Caco-2 (cell line): ENCODE measurements at regions not wholly inside any gene's neighbourhood (a gene's known extent, or its start where the extent isn't known, plus 50 kb on each side); places are given as distances from the start of the nearest gene placed in this dataset.

Source experiments
- BruUV-seq: library from RNA; stranded (reverse); fragments of 400-500 nt; replicated peaks from 2 replicates; lab custom pipeline; 2021; lab: Mats Ljungman, UMichigan
- CTCF ChIA-PET: fragments of 300-600 bp; sonication (Branson Sonifier 250); formaldehyde crosslinking; loops from one replicate; lab custom pipeline; 2022; ENCODE audit warnings: antibody characterized with exemption; lab: Charles Lee
- POLR2A ChIA-PET: fragments of 300-600 bp; sonication (Branson Sonifier 250); formaldehyde crosslinking; loops from one replicate; lab custom pipeline; 2022; ENCODE audit warnings: antibody characterized with exemption; lab: Charles Lee
- DNase-seq, 2 experiments: peaks; one replicate each; pipeline versions ENCODE4 v3.0.0 to v3.0.0-alpha.2; 2020 to 2022
- H3K27me3 ChIP-seq: replicated peaks from 2 replicates; pipeline ENCODE4 v1.6.0; 2011; ENCODE audit warnings: low read length; ENCODE audit not compliant: control insufficient read depth, insufficient read depth
- H3K36me3 ChIP-seq: 2 replicates; pipeline ENCODE4 v1.5.1; 2011; ENCODE audit warnings: low read length; ENCODE audit not compliant: control insufficient read depth, insufficient read depth
- H3K4me1 ChIP-seq: fragments of 250-450 bp; sonication (Bioruptor Pico); 2 replicates; pipeline ENCODE4 v1.5.1; 2020; ENCODE audit warnings: mild to moderate bottlenecking
- H3K4me3 ChIP-seq: 2 replicates; pipeline ENCODE4 v1.5.1; 2011; ENCODE audit warnings: low read depth, mild to moderate bottlenecking, control low read depth, low read length
- H3K9me3 ChIP-seq: fragments of 250-450 bp; sonication (Bioruptor Pico); 2 replicates; pipeline ENCODE4 v1.5.1; 2020; ENCODE audit warnings: mild to moderate bottlenecking, moderate library complexity
- H3K27ac Mint-ChIP-seq: one replicate; pipeline ENCODE4 v1.8.0; 2022; ENCODE audit warnings: mixed read lengths; ENCODE audit not compliant: unreplicated experiment
- H3K27me3 Mint-ChIP-seq: one replicate; pipeline ENCODE4 v1.8.0; 2022; ENCODE audit warnings: mixed read lengths; ENCODE audit not compliant: insufficient read depth, unreplicated experiment
- H3K36me3 Mint-ChIP-seq: one replicate; pipeline ENCODE4 v1.8.0; 2022; ENCODE audit warnings: mild to moderate bottlenecking, mixed read lengths; ENCODE audit not compliant: insufficient read depth, unreplicated experiment
- H3K4me1 Mint-ChIP-seq: one replicate; pipeline ENCODE4 v1.8.0; 2022; ENCODE audit warnings: low read depth, mixed read lengths; ENCODE audit not compliant: unreplicated experiment
- H3K4me3 Mint-ChIP-seq: one replicate; pipeline ENCODE4 v1.8.0; 2022; ENCODE audit warnings: mild to moderate bottlenecking, moderate library complexity, mixed read lengths; ENCODE audit not compliant: unreplicated experiment
- H3K9me3 Mint-ChIP-seq: one replicate; pipeline ENCODE4 v1.8.0; 2022; ENCODE audit warnings: mixed read lengths; ENCODE audit not compliant: unreplicated experiment
- CTCF ChIP-seq, 2 experiments: fragments of 200-600 bp in 1 of 2; IDR thresholded peaks; 1 replicate in 1 of 2; 2 replicates in 1 of 2; pipeline versions ENCODE4 v1.5.1 to v1.8.0; 2011 to 2022; ENCODE audit warnings: antibody characterized with exemption in 1 of 2, control low read depth in 1 of 2, inconsistent platforms in 1 of 2, low read depth in 1 of 2, low read length in 1 of 2, mild to moderate bottlenecking in 1 of 2, moderate library complexity in 1 of 2; ENCODE audit not compliant: insufficient read depth in 1 of 2, severe bottlenecking in 1 of 2, unreplicated experiment in 1 of 2
- intact Hi-C: fragments of 100-400 bp; cut with micrococcal nuclease; formaldehyde crosslinking; loops from one replicate; pipeline ENCODE4 v1.10.0; 2022; ENCODE audit not compliant: unreplicated experiment

GRCh38 chr1:38131024-38131585, 84.5 kb upstream of the POU3F1 start:
- intact Hi-C loops, result no loop called here
- Histone ChIP-seq H3K4me3 (no peak overlapping the region), H3K36me3 (no peaks in the 10 kb centered on the region), H3K27me3 (no peaks in the 10 kb centered on the region; the same call in 1 of the 2 replicates), H3K4me1 (no peaks in the 10 kb centered on the region), H3K9me3 (no peaks in the 10 kb centered on the region)
- ChIA-PET POLR2A (no interaction called here), CTCF (no interaction called here)
- H3K36me3 Mint-ChIP-seq, result no peaks in the 10 kb centered on the region
- BruUV-seq, result no TSS peak
- H3K4me3 Mint-ChIP-seq, result no peak overlapping the region
- peaks cover 3% of the 10 kb centered on the region for H3K27me3 Mint-ChIP-seq
- no peaks in the 10 kb centered on the region for H3K9me3 Mint-ChIP-seq
- DNase-seq, result no peak
- TF ChIP-seq CTCF (IDR thresholded peaks at IDR 0.05; ENCODE audit: insufficient read depth in 1 of 2, low read depth in 1 of 2, low read length in 1 of 2, severe bottlenecking in 1 of 2, unreplicated experiment in 1 of 2), result no peak
- H3K27ac Mint-ChIP-seq, result no peak overlapping the region
- no peaks in the 10 kb centered on the region for H3K4me1 Mint-ChIP-seq

- Histone ChIP-seq H3K4me1 (no peaks in the 10 kb centered on the region), H3K27me3 (no peaks in the 10 kb centered on the region), H3K9me3 (no peaks in the 10 kb centered on the region), H3K4me3 (no peak overlapping the region), H3K36me3 (no peaks in the 10 kb centered on the region)
- Mint-ChIP-seq H3K4me3 (no peak overlapping the region), H3K4me1 (no peaks in the 10 kb centered on the region), H3K9me3 (no peaks in the 10 kb centered on the region), H3K36me3 (no peaks in the 10 kb centered on the region), H3K27me3 (no peaks in the 10 kb centered on the region), H3K27ac (no peak overlapping the region)
- intact Hi-C loops, result no loop called here
- DNase-seq, result no peak
- no TSS peak for BruUV-seq
- ChIA-PET CTCF (interaction anchor here (1.1 kb wide), 1 partner anchor 89 kb away, joined by 4 read pairs; no protein-coding TSS in a partner anchor), POLR2A (no interaction called here)
- no peak for TF ChIP-seq CTCF (IDR thresholded peaks at IDR 0.05; ENCODE audit: insufficient read depth in 1 of 2, low read depth in 1 of 2, low read length in 1 of 2, severe bottlenecking in 1 of 2, unreplicated experiment in 1 of 2)
Measured at GRCh38 chr1:38129971-38130370, 83.4 kb upstream of the POU3F1 start.

GRCh38 chr1:38129473-38129872, 82.9 kb upstream of the POU3F1 start:
- H3K4me1 Mint-ChIP-seq, result no peaks in the 10 kb centered on the region
- H3K4me3 ChIP-seq, result no peak overlapping the region
- TF ChIP-seq CTCF (IDR thresholded peaks at IDR 0.05; ENCODE audit: insufficient read depth in 1 of 2, low read depth in 1 of 2, low read length in 1 of 2, severe bottlenecking in 1 of 2, unreplicated experiment in 1 of 2), result no peak
- no peaks in the 10 kb centered on the region for H3K9me3 ChIP-seq
- intact Hi-C loops, result no loop called here
- H3K27ac Mint-ChIP-seq, result no peak overlapping the region
- DNase-seq, result no peak
- H3K36me3 Mint-ChIP-seq, result peaks cover 2% of the 10 kb centered on the region
- CTCF ChIA-PET, result interaction anchor here (1.1 kb wide), 1 partner anchor 89 kb away, joined by 4 read pairs; no protein-coding TSS in a partner anchor
- no peaks in the 10 kb centered on the region for H3K9me3 Mint-ChIP-seq
- H3K27me3 Mint-ChIP-seq, result no peaks in the 10 kb centered on the region
- POLR2A ChIA-PET, result no interaction called here
- H3K4me3 Mint-ChIP-seq, result no peak overlapping the region
- no peaks in the 10 kb centered on the region for H3K4me1 ChIP-seq
- BruUV-seq, result no TSS peak
- no peaks in the 10 kb centered on the region for H3K36me3 ChIP-seq
- H3K27me3 ChIP-seq, result no peaks in the 10 kb centered on the region
